HCT116 (cell line): ENCODE measurements at regions not wholly inside any gene's neighbourhood (a gene's known extent, or its start where the extent isn't known, plus 50 kb on each side); places are given as distances from the start of the nearest gene placed in this dataset.

Source experiments
- ATAC-seq: fragments of 200-7000 bp; cut with Tn5 transposase; 2 replicates; pipeline ENCODE4 v1.9.1; 2020; ENCODE audit warnings: mild to moderate bottlenecking, moderate library complexity
- BruUV-seq: library from RNA; stranded (reverse); fragments of 400-500 nt; replicated peaks from 2 replicates; lab custom pipeline; 2021; lab: Mats Ljungman, UMichigan
- CTCF ChIA-PET: fragments of 300-600 bp; sonication (Branson Sonifier 250); formaldehyde crosslinking; loops from one replicate; lab custom pipeline; 2021; ENCODE audit warnings: antibody characterized with exemption; lab: Charles Lee
- POLR2A ChIA-PET: fragments of 300-600, 350-600 bp; sonication (Branson Sonifier 250); formaldehyde crosslinking; loops from one replicate; lab custom pipeline; 2021; ENCODE audit warnings: antibody characterized with exemption; lab: Charles Lee
- RAD21 ChIA-PET, 2 experiments: fragments of 300-600 bp; sonication (Branson Sonifier 250); formaldehyde crosslinking; loops; one replicate each; lab custom pipeline; 2023; ENCODE audit warnings: low total read pairs in 2 of 2; ENCODE audit not compliant: uncharacterized antibody in 2 of 2, unreplicated experiment in 2 of 2, low non-redundant PET in 1 of 2; lab: Charles Lee
- DNase-seq: peaks from one replicate; pipeline ENCODE4 v3.0.0-alpha.2; 2010; ENCODE audit warnings: low read depth, low spot score
- H2AFZ ChIP-seq: fragments of 200-600 bp; shearing (Covaris generic), sonication (generic); 2 replicates; pipeline ENCODE4 v1.6.1; 2017; ENCODE audit warnings: low read depth, mixed run types, mixed read lengths, antibody characterized with exemption, low read length; ENCODE audit not compliant: poor library complexity, severe bottlenecking
- H3K27ac ChIP-seq: 2 replicates; pipeline ENCODE4 v1.5.1; 2012; ENCODE audit warnings: low read depth, low read length
- H3K27me3 ChIP-seq: fragments of 200-600 bp; sonication (generic); 2 replicates; pipeline ENCODE4 v1.6.1; 2016; ENCODE audit warnings: mixed run types, low read length, mixed read lengths; ENCODE audit not compliant: insufficient read depth
- H3K36me3 ChIP-seq, 2 experiments: fragments of 200-500 bp in 1 of 2; fragments of 200-600 bp in 1 of 2; sonication (Bioruptor generic) in 1 of 2; sonication (generic) in 1 of 2; 2 replicates each; pipeline versions ENCODE4 v1.5.1 to v1.6.1; 2014 to 2016; ENCODE audit warnings: low read length in 2 of 2, inconsistent platforms in 1 of 2, mixed read lengths in 1 of 2, mixed run types in 1 of 2; ENCODE audit not compliant: insufficient read depth in 2 of 2, control insufficient read depth in 1 of 2
- H3K4me1 ChIP-seq, 2 experiments: fragments of 200-600 bp in 1 of 2; sonication (generic) in 1 of 2; 2 replicates each; pipeline versions ENCODE4 v1.5.1 to v1.6.1; 2012 to 2017; ENCODE audit warnings: low read length in 2 of 2, inconsistent platforms in 1 of 2, mild to moderate bottlenecking in 1 of 2, mixed read lengths in 1 of 2, mixed run types in 1 of 2, moderate library complexity in 1 of 2; ENCODE audit not compliant: insufficient read depth in 2 of 2, control insufficient read depth in 1 of 2
- H3K4me2 ChIP-seq: fragments of 200-600 bp; sonication (generic); 2 replicates; pipeline ENCODE4 v1.6.1; 2017; ENCODE audit warnings: mixed run types, low read length, mixed read lengths
- H3K4me3 ChIP-seq, 2 experiments: fragments of 200-600 bp in 1 of 2; sonication (generic) in 1 of 2; replicated peaks in 1 of 2; 2 replicates each; pipeline ENCODE4 v1.5.1; 2011 to 2016; ENCODE audit warnings: low read length in 2 of 2, control low read depth in 1 of 2, low read depth in 1 of 2, mild to moderate bottlenecking in 1 of 2, mixed read lengths in 1 of 2, mixed run types in 1 of 2
- H3K79me2 ChIP-seq: fragments of 200-600 bp; sonication (generic); 2 replicates; pipeline ENCODE4 v1.6.1; 2017; ENCODE audit warnings: mild to moderate bottlenecking, mixed run types, low read length, moderate library complexity, mixed read lengths; ENCODE audit not compliant: insufficient read depth
- H3K9ac ChIP-seq: fragments of 200-600 bp; sonication (generic); 2 replicates; pipeline ENCODE4 v1.6.1; 2016; ENCODE audit warnings: low read length, mixed read lengths
- H3K9me2 ChIP-seq: fragments of 200-600 bp; sonication (generic), shearing (Covaris generic); 2 replicates; pipeline ENCODE4 v1.6.1; 2017; ENCODE audit warnings: mixed run types, mild to moderate bottlenecking, moderate library complexity; ENCODE audit not compliant: insufficient read depth
- H3K9me3 ChIP-seq, 2 experiments: fragments of 200-500 bp in 1 of 2; fragments of 200-600 bp in 1 of 2; sonication (Bioruptor generic) in 1 of 2; sonication (generic) in 1 of 2; 2 replicates each; pipeline ENCODE4 v1.6.1; 2014 to 2017; ENCODE audit warnings: low read length in 2 of 2, mixed read lengths in 2 of 2, inconsistent platforms in 1 of 2, low read depth in 1 of 2, mild to moderate bottlenecking in 1 of 2, mixed run types in 1 of 2, moderate library complexity in 1 of 2; ENCODE audit not compliant: control insufficient read depth in 1 of 2, insufficient read depth in 1 of 2
- H4K20me1 ChIP-seq: fragments of 200-600 bp; sonication (generic), shearing (Covaris generic); 2 replicates; pipeline ENCODE4 v1.6.1; 2017; ENCODE audit warnings: mixed run types, mild to moderate bottlenecking, moderate library complexity; ENCODE audit not compliant: insufficient read depth
- CBX3 ChIP-seq: IDR thresholded peaks from 2 replicates; pipeline ENCODE4 v1.6.1; 2012; ENCODE audit warnings: low read depth
- CEBPB ChIP-seq: IDR thresholded peaks from 2 replicates; pipeline ENCODE4 v1.6.1; 2012; ENCODE audit warnings: low read depth
- EGR1 ChIP-seq: IDR thresholded peaks from 2 replicates; pipeline ENCODE4 v1.6.1; 2012; ENCODE audit warnings: low read depth
- EZH2 ChIP-seq: fragments of 200-600 bp; sonication (generic); IDR thresholded peaks from 2 replicates; pipeline ENCODE4 v1.6.1; 2017; ENCODE audit warnings: antibody characterized with exemption, mixed run types
- EZH2phosphoT487 ChIP-seq: fragments of 200-600 bp; IDR thresholded peaks from 2 replicates; pipeline ENCODE4 v1.6.1; 2018; ENCODE audit warnings: antibody characterized with exemption, borderline replicate concordance
- FOSL1 ChIP-seq: IDR thresholded peaks from 2 replicates; pipeline ENCODE4 v1.6.1; 2012; ENCODE audit warnings: low read depth
- POLR2A ChIP-seq: IDR thresholded peaks from 2 replicates; pipeline ENCODE4 v1.7.0; 2011; ENCODE audit warnings: borderline replicate concordance; ENCODE audit not compliant: insufficient read depth, insufficient read length; ENCODE audit errors: extremely low read depth
- POLR2AphosphoS5 ChIP-seq: IDR thresholded peaks from 2 replicates; pipeline ENCODE4 v1.6.1; 2011; ENCODE audit warnings: mild to moderate bottlenecking, low read depth, low read length, moderate library complexity
- RAD21 ChIP-seq: IDR thresholded peaks from 2 replicates; pipeline ENCODE4 v1.6.1; 2012; ENCODE audit warnings: low read depth, mild to moderate bottlenecking
- SIN3A ChIP-seq: IDR thresholded peaks from 2 replicates; pipeline ENCODE4 v1.6.1; 2012; ENCODE audit warnings: low read depth
- SP1 ChIP-seq: IDR thresholded peaks from 2 replicates; pipeline ENCODE4 v1.6.1; 2012; ENCODE audit warnings: low read depth
- SRF ChIP-seq: IDR thresholded peaks from 2 replicates; pipeline ENCODE4 v1.6.1; 2012; ENCODE audit warnings: low read depth
- TCF7L2 ChIP-seq: IDR thresholded peaks from 2 replicates; pipeline ENCODE4 v1.7.0; 2011; ENCODE audit warnings: borderline replicate concordance, inconsistent platforms; ENCODE audit not compliant: insufficient read depth, insufficient read length; ENCODE audit errors: extremely low read depth
- ZBTB33 ChIP-seq: IDR thresholded peaks from 2 replicates; pipeline ENCODE4 v1.6.1; 2011; ENCODE audit warnings: mild to moderate bottlenecking, low read length, moderate library complexity; ENCODE audit not compliant: insufficient replicate concordance; ENCODE audit errors: extremely low read depth
- intact Hi-C: fragments of 100-400 bp; cut with micrococcal nuclease; formaldehyde crosslinking; loops from 2 replicates; pipeline ENCODE4 v1.10.0; 2022

- H2AFZ ChIP-seq: no peak overlapping the region
- H3K27me3 ChIP-seq: no peaks in the 10 kb centered on the region
- H4K20me1 ChIP-seq: no peaks in the 10 kb centered on the region
- no peaks in the 10 kb centered on the region; a peak in 1 of 4 replicates for H3K36me3 ChIP-seq
- intact Hi-C loops: no loop called here
- H3K4me1 ChIP-seq: no peaks in the 10 kb centered on the region
- DNase-seq: no peak
- H3K9me2 ChIP-seq: no peaks in the 10 kb centered on the region
- no TSS peak for BruUV-seq
- H3K4me2 ChIP-seq: no peak overlapping the region
- H3K27ac ChIP-seq: no peak overlapping the region
- ChIA-PET POLR2A (no interaction called here), CTCF (no interaction called here), RAD21 (no interaction called here)
- no peak for ATAC-seq
- no peaks in the 10 kb centered on the region for H3K79me2 ChIP-seq
- H3K9me3 ChIP-seq: no peaks in the 10 kb centered on the region
- H3K9ac ChIP-seq: no peak overlapping the region
- H3K4me3 ChIP-seq: no peak overlapping the region
- no peak for TF ChIP-seq FOSL1
- no peak for TF ChIP-seq EZH2
- no peak for TF ChIP-seq CEBPB
- no peak for TF ChIP-seq EGR1
- TF ChIP-seq SP1: no peak
- no peak for TF ChIP-seq POLR2A
- no peak for TF ChIP-seq RAD21
- TF ChIP-seq POLR2AphosphoS5: no peak
- no peak for TF ChIP-seq TCF7L2
- no peak for TF ChIP-seq SIN3A
- TF ChIP-seq CBX3: no peak
- no peak for TF ChIP-seq SRF
- no peak for TF ChIP-seq ZBTB33
- no peak for TF ChIP-seq EZH2phosphoT487
- TF ChIP-seq, all 23 proteins: peak for 0
Measured at GRCh38 chr16:55175389-55175788, 148.6 kb upstream of the IRX6 start.
